GM12878 (cell line): ENCODE measurements at regions not wholly inside any gene's neighbourhood (a gene's known extent, or its start where the extent isn't known, plus 50 kb on each side); places are given as distances from the start of the nearest gene placed in this dataset.

Experiments
- ATAC-seq: fragments of 200-7000 bp; cut with Tn5 transposase; 3 replicates; pipeline ENCODE4 v1.9.1; 2020; ENCODE audit warnings: mild to moderate bottlenecking, moderate library complexity
- BruUV-seq: library from RNA; stranded (reverse); fragments of 400-500 nt; replicated peaks from 2 replicates; lab custom pipeline; 2021; lab: Mats Ljungman, UMichigan
- CTCF ChIA-PET: fragments of 300-600 bp; sonication (Branson Sonifier 250); formaldehyde crosslinking; extraction: SDS; loops from one replicate; lab custom pipeline; 2021; ENCODE audit warnings: inconsistent platforms; lab: Yijun Ruan, JAX
- POLR2A ChIA-PET: fragments of 350-600 bp; formaldehyde crosslinking; extraction: SDS; loops from one replicate; lab custom pipeline; 2021; ENCODE audit warnings: inconsistent platforms; lab: Charles Lee
- RAD21 ChIA-PET: fragments of 300-600 bp; sonication (Branson Sonifier 250); formaldehyde crosslinking; loops from one replicate; lab custom pipeline; 2023; ENCODE audit warnings: antibody characterized with exemption; ENCODE audit not compliant: unreplicated experiment; lab: Charles Lee
- SMC1A ChIA-PET: fragments of 300-600 bp; sonication (Branson Sonifier 250); formaldehyde crosslinking; loops from one replicate; lab custom pipeline; 2023; ENCODE audit not compliant: unreplicated experiment, uncharacterized antibody; lab: Charles Lee
- DNase-seq: peaks from one replicate; pipeline ENCODE4 v3.0.0-alpha.2; 2011; ENCODE audit warnings: low read depth, low spot score
- FAIRE-seq: peaks from 3 replicates; lab custom pipeline; 2011; peaks lifted over from hg19 to GRCh38; lab: Jason Lieb, UNC
- H2AFZ ChIP-seq: 2 replicates; pipeline ENCODE4 v1.6.0; 2011; ENCODE audit warnings: low read depth, low read length, control low read depth; ENCODE audit not compliant: control insufficient read depth
- H3K27ac ChIP-seq: 2 replicates; pipeline ENCODE4 v1.5.1; 2011; ENCODE audit warnings: control low read depth; ENCODE audit not compliant: control insufficient read depth, insufficient read depth
- H3K27me3 ChIP-seq, 2 experiments: replicated peaks in 1 of 2; 2 replicates each; pipeline versions ENCODE4 v1.6.0 to v1.6.1; 2011; ENCODE audit warnings: low read length in 1 of 2; ENCODE audit not compliant: control insufficient read depth in 2 of 2, insufficient read depth in 2 of 2
- H3K36me3 ChIP-seq, 2 experiments: 2 replicates each; pipeline ENCODE4 v1.5.1; 2011; ENCODE audit warnings: low read length in 1 of 2; ENCODE audit not compliant: control insufficient read depth in 2 of 2, insufficient read depth in 2 of 2
- H3K4me1 ChIP-seq: 2 replicates; pipeline ENCODE4 v1.6.1; 2011; ENCODE audit warnings: mild to moderate bottlenecking, low read length, moderate library complexity, mixed read lengths; ENCODE audit not compliant: control insufficient read depth, insufficient read depth
- H3K4me2 ChIP-seq: 2 replicates; pipeline ENCODE4 v1.6.0; 2011; ENCODE audit warnings: control low read depth; ENCODE audit not compliant: control insufficient read depth, insufficient read depth
- H3K4me3 ChIP-seq: fragments of 200-600 bp; sonication (generic); 2 replicates; pipeline ENCODE4 v1.5.1; 2016
- H3K79me2 ChIP-seq: 2 replicates; pipeline ENCODE4 v1.6.0; 2011; ENCODE audit warnings: low read length; ENCODE audit not compliant: control insufficient read depth, insufficient read depth
- H3K9ac ChIP-seq: 2 replicates; pipeline ENCODE4 v1.8.0; 2011; ENCODE audit warnings: low read length, control low read depth, mixed read lengths; ENCODE audit not compliant: control insufficient read depth, insufficient read depth
- H3K9me3 ChIP-seq: replicated peaks from 3 replicates; pipeline ENCODE4 v1.5.1; 2011; ENCODE audit warnings: mild to moderate bottlenecking, low read length; ENCODE audit not compliant: control insufficient read depth, insufficient read depth
- H4K20me1 ChIP-seq: 2 replicates; pipeline ENCODE4 v1.6.0; 2011; ENCODE audit not compliant: control insufficient read depth, insufficient read depth
- BHLHE40 ChIP-seq, 2 experiments: fragments of 450-650 bp in 1 of 2; IDR thresholded peaks; 2 replicates each; pipeline ENCODE4 v1.6.1; 2011 to 2017; ENCODE audit warnings: low read depth in 2 of 2, borderline replicate concordance in 1 of 2, improper control_type of control experiment in 1 of 2, low read length in 1 of 2, mild to moderate bottlenecking in 1 of 2
- CREB1 ChIP-seq: IDR thresholded peaks from 2 replicates; pipeline ENCODE4 v1.6.1; 2012; ENCODE audit warnings: low read depth, mild to moderate bottlenecking, inconsistent platforms
- CREM ChIP-seq: IDR thresholded peaks from 2 replicates; pipeline ENCODE4 v1.6.1; 2014; ENCODE audit warnings: antibody characterized with exemption, low read depth
- NFIC ChIP-seq: IDR thresholded peaks from 2 replicates; pipeline ENCODE4 v1.6.1; 2012; ENCODE audit warnings: low read depth, mild to moderate bottlenecking, inconsistent platforms, low read length, moderate library complexity
- NFYA ChIP-seq: IDR thresholded peaks from 2 replicates; pipeline ENCODE4 v1.6.1; 2011; ENCODE audit warnings: low read depth, mild to moderate bottlenecking, low read length, improper control_type of control experiment, borderline replicate concordance
- PAX5 ChIP-seq: IDR thresholded peaks from 2 replicates; pipeline ENCODE4 v1.6.1; 2011; ENCODE audit warnings: low read depth, low read length, borderline replicate concordance
- POLR2AphosphoS2 ChIP-seq: IDR thresholded peaks from 2 replicates; pipeline ENCODE4 v1.6.1; 2011; ENCODE audit warnings: low read depth, mild to moderate bottlenecking, low read length, improper control_type of control experiment, moderate library complexity
- STAT1 ChIP-seq: fragments of 450-650 bp; conservative IDR thresholded peaks from 2 replicates; pipeline ENCODE4 v1.6.1; 2014; ENCODE audit warnings: antibody characterized with exemption, mild to moderate bottlenecking
- TCF12 ChIP-seq: IDR thresholded peaks from 2 replicates; pipeline ENCODE4 v1.6.1; 2011; ENCODE audit warnings: low read depth, mild to moderate bottlenecking, low read length
- ZNF217 ChIP-seq: fragments of 450-650 bp; IDR thresholded peaks from 2 replicates; pipeline ENCODE4 v1.6.1; 2017; ENCODE audit warnings: antibody characterized with exemption, mild to moderate bottlenecking
- WGBS: methylation state at CpG from one replicate; pipeline ENCODE4 v1.1.6; 2016; ENCODE audit warnings: low lambda C conversion rate; ENCODE audit not compliant: insufficient replicate concordance, insufficient coverage; ENCODE audit errors: missing lambda C conversion rate; 5-methylcytosine and 5-hydroxymethylcytosine counted together
- in situ Hi-C: fragments of 300-500 bp; cut with MboI; formaldehyde crosslinking; loops from 9 replicates; pipeline ENCODE4 v1.14.3; 2018; ENCODE audit warnings: mixed read lengths
- intact Hi-C: fragments of 100-400 bp; cut with micrococcal nuclease; formaldehyde crosslinking; loops from one replicate; pipeline ENCODE4 v1.14.2; 2022; ENCODE audit not compliant: unreplicated experiment
- TF ChIP-seq, protein P1 (sequence below): fragments of 450-650 bp; IDR thresholded peaks from 2 replicates; pipeline ENCODE4 v1.6.1; 2018; ENCODE audit warnings: mild to moderate bottlenecking, low read depth, moderate library complexity; ENCODE audit not compliant: partially characterized antibody

DNA sequence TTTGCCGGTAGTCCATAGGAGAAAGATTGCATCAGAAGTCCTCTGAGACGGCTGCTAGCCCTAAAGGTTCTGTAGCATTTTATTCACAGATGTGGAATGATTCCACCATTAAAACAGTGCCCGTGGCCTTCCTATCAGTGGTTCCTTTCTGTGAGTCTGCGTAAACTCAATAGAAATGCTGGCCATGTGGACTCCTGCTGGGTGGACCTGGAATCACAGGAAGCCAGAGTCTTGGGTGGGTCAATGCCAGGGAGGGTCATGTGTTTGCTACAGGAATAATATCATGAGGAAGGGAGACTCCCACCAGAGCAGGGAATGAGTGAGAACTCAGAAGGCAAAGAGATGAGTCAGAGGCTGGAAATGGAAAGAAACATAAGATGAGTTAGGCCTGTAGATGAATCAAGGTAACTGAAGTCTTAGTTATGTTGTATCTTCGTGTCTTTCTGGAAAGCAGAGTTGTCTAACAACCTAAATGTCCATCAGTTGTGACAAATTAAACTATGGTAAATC, 410.4 kb upstream of the AUTS2 start:
- no peak for FAIRE-seq
- Histone ChIP-seq H3K9me3 (no peaks in the 10 kb centered on the region), H3K27me3 (no peaks in the 10 kb centered on the region), H2AFZ (no peak overlapping the region), H3K4me2 (no peak overlapping the region), H3K4me1 (no peaks in the 10 kb centered on the region), H3K9ac (no peak overlapping the region), H3K79me2 (no peaks in the 10 kb centered on the region), H3K4me3 (no peak overlapping the region), H4K20me1 (no peaks in the 10 kb centered on the region), H3K27ac (no peak overlapping the region), H3K36me3 (no peaks in the 10 kb centered on the region)
- BruUV-seq: no TSS peak
- ATAC-seq: no peak
- ChIA-PET RAD21 (no interaction called here), CTCF (no interaction called here), POLR2A (no interaction called here), SMC1A (no interaction called here)
- intact Hi-C loops (no loop called here), in situ Hi-C loops (no loop called here)
- WGBS: 43% methylated on average over 5 of the region's 5 CpGs
- TF ChIP-seq CREB1 (no peak), ZNF217 (no peak), NFYA (no peak), POLR2AphosphoS2 (no peak), STAT1 (no peak), TCF12 (no peak), PAX5 (no peak), NFIC (no peak), BHLHE40 (IDR thresholded peaks at IDR 0.05; ENCODE audit: borderline replicate concordance in 1 of 2, low read depth in 2 of 2, low read length in 1 of 2) (no peak), CREM (no peak)
- TF ChIP-seq, protein P1, sequence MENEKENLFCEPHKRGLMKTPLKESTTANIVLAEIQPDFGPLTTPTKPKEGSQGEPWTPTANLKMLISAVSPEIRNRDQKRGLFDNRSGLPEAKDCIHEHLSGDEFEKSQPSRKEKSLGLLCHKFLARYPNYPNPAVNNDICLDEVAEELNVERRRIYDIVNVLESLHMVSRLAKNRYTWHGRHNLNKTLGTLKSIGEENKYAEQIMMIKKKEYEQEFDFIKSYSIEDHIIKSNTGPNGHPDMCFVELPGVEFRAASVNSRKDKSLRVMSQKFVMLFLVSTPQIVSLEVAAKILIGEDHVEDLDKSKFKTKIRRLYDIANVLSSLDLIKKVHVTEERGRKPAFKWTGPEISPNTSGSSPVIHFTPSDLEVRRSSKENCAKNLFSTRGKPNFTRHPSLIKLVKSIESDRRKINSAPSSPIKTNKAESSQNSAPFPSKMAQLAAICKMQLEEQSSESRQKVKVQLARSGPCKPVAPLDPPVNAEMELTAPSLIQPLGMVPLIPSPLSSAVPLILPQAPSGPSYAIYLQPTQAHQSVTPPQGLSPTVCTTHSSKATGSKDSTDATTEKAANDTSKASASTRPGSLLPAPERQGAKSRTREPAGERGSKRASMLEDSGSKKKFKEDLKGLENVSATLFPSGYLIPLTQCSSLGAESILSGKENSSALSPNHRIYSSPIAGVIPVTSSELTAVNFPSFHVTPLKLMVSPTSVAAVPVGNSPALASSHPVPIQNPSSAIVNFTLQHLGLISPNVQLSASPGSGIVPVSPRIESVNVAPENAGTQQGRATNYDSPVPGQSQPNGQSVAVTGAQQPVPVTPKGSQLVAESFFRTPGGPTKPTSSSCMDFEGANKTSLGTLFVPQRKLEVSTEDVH: no peak
- DNase-seq: no peak
